Skin of body (tissue), 1 donor: ENCODE measurements at regions not wholly inside any gene's neighbourhood (a gene's known extent, or its start where the extent isn't known, plus 50 kb on each side); places are given as distances from the start of the nearest gene placed in this dataset.

Experiments used
- DNase-seq: peaks from one replicate; lab custom pipeline; 2025; lab: John Stamatoyannopoulos, UW

DNA sequence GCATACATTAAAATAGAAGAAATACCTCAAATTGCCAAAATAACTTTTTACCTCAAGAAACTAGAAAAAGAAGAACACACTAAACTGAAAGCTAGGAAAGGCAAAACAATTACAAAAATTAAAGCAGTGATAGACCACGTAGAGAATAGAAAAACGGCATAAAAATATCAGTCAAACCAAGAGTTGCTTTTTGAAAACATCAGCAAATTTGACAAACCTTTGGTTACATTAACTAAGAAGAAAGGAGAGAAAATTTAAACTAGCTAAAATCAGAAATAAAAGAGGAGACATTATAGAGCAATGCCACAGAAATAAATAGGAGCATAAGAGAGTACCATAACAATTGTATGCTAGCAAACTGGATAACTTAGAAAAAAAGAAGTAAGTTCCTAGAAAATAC is 553.8 kb downstream of the CCER1 start:
- no peak for DNase-seq

DNA sequence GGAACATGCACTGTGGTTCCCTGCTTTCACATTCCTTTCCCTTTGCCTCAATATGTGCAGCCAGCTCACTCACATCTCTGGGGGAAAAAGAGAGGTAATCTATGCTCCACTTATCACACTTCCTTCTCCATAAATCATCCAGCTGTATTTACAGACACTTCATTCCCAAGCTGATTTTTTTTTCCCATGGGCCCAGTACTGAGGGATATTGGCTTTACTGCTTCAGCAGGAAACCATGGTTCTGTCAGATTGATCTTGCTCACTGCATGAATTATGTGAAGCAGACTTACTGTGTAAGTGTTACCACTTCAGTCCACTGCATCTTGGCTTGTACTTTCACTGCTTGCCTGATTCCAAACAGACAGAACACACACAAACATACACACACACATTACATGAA is 555.6 kb downstream of the CCER1 start:
- DNase-seq: no peak

GRCh38 chr12:90398285-90398836 is 556.6 kb downstream of the CCER1 start:
- no peak for DNase-seq

- DNase-seq: no peak
Measured at GRCh38 chr12:90396556-90396955, 558.4 kb downstream of the CCER1 start.

DNA sequence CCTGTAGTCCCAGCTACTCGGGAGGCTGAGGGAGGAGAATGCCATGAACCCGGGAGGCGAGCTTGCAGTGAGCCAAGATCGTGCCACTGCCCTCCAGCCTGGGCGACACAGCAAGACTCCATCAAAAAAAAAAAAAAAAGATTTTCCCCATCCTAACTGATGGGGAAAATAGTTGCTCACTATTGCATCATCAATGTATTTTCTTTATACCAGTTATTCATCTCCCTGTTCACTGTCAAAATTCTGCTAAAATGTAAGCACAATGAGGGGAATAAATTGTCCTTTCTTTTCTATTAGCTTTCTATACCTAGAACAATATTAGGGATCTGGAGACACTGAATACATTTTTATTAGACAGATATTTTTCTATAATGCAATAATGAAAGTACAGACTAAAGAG is 561.3 kb downstream of the CCER1 start:
- DNase-seq: no peak

DNA sequence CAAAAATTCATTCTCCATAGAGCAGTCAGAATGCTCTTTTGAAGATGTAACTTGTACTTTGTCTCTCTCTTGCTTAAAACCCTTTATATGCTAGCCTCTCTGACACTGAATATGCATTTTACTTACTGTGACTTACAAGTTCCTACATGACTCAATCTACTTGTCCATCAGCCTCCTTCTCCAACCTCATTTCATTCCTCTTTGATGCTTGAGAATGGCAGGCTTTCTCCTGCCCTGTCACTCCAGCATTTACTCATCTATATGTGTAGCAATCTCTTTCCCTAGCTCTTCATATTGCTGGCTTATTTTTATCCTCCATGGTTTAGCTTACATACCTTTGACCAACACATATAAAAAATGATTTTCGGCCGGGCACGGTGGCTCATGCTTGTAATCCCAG is 561.9 kb downstream of the CCER1 start:
- no peak for DNase-seq

DNA sequence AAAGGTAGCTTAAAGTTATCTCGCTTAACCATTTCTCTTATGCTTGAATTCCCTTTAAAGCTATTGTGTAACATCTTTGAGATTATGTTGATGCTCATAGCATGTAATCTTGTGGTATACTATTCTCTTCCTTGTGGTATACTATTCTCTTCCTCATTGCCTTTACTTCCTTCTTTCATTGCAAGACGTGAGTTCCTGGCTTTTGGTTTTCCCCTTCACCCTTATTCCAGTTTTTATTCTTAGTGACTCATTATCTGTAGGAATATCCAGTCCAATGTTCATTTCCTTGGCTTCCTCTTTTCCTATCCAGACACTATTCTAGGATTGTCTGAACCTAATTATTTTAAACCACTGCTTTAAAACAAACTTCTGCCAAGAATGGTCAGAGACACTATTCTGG is 564.0 kb downstream of the CCER1 start:
- no peak for DNase-seq

DNA sequence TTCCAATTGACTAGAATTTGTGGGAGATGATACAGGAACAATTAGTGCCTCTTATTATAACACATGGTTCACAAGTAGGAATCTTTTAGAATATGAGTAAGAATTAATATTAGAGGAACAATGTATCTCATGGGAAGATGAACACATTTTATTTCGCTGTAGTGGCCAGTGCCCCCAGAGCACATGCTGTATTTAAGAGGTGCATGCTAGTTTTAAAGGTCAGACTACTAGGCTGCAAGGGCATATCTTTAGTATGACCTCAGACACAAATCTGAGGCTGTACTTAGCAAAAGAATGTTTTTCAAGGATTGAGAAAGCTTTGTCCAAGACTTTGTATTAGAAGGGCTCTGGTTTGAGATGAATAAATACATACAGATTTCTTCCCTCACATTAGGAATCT is 586.9 kb downstream of the CCER1 start:
- no peak for DNase-seq

DNA sequence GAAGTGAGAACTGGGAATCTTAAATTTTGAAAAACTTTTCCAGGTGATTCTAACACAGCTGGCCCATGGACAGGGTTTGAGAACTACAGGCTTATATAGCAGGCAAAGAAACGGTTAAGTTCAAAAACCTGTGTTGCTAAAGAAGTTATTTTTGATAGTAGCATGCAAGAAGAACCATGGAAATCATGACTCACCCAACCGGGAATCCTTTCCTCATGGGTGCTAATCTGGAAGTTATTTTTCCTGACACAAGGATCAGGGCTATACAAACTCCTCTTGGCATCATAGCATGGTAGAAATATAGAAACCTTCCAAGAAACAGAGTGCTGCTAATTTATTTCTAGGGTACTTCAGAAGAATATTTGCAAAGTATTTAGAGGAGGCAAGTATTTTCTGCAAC is 588.7 kb downstream of the CCER1 start:
- DNase-seq: peak; percentile 18

DNA sequence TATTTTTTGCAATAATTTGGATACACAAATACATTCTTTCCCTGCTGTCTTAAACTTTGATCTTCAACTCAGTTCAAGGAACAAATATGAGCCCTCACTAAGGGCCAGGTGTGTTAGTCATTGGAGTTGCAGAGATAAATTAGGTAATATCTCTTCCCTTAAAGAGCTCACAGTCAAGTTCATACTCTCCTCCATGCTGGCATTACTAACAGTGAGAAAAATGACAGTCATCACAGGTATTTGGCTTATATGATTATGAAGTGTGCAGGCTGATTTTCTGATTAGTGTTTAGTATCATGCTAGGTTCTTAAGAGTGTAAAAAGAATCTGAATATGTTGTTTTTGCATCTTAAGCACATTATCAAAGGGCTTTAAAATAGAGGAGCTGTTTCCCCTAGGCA is 594.7 kb downstream of the CCER1 start:
- DNase-seq: no peak

- no peak for DNase-seq
Measured at GRCh38 chr12:90355711-90356355, 599.1 kb downstream of the CCER1 start.

GRCh38 chr12:90343966-90344365 is 611.0 kb downstream of the CCER1 start:
- DNase-seq: no peak

DNA sequence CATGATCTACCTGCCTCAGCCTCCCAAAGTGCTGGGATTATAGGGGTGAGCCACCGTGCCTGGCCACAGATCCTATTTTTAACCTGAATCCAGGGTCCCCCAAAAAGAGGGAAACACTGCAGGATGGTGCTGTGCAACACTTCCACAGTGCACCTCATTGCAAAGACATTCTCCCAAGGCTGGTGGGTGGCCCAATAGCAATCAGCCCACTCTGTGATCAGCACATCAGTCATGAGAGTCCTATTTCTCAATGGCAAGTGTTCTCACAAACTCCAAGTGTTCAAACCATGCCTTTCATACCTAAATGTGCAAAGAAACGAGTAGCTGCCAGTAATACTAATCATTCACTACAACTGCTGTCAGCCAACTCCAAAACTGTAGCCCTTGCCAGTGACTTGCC is 612.9 kb downstream of the CCER1 start:
- no peak for DNase-seq

- no peak for DNase-seq
Measured at GRCh38 chr12:90339837-90340236, 615.1 kb downstream of the CCER1 start.

DNA sequence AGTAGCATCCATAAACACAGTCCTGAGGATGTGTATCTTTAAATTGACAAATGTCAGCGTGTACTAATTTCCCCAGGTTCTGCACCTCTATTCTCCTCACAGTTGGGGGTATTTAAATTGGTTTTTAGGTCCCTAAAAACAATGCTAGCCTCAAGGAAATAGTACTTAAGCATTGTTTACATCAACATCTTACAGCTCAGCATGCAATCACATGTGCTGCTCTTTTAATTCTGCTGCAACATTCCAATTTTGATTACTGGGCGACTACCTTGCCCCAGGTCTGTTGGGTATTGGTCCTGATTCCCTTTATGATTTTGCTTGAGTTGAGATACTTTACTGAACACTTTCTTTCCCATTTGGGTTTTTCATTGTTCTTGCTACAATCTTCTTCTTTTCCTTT is 616.6 kb downstream of the CCER1 start:
- DNase-seq: no peak

GRCh38 chr12:90337018-90337417 is 618.0 kb downstream of the CCER1 start:
- no peak for DNase-seq

DNA sequence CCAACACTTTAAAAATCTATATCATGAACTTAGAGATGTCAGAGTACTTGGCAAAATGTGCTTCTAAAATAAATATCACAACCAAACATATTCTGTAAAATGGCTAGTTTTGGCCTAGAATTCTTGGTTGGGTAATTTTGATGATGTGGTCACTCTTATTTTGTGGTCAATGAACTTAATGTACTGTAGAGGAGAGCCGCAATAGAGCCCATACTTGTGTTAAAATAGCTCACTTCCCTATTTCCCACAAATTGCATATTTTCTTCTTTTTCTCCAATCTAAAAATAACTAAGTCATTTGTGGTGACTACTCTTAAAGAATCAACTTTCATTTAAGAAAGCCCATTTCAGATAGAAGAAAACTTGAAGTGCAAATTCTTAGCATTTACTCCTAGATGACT is 619.4 kb downstream of the CCER1 start:
- DNase-seq: no peak

DNA sequence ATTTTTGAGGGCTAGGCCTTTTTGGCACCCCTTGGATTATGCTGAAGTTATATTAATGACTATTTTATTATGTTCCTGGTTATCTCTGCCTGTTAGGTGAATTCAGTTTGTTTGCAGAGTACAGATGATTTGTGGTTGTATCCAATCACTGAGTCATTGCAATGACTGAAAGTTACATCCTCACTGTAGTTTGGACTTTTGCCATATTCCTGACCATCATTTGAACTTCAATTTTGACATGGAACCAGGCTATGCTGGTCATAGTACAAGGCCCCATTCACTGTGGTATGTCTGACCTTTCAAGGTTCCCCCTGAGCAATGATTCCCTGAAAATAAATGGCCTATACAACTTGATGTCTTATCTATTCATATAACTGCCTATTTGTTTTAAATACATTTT is 621.0 kb downstream of the CCER1 start:
- no peak for DNase-seq

DNA sequence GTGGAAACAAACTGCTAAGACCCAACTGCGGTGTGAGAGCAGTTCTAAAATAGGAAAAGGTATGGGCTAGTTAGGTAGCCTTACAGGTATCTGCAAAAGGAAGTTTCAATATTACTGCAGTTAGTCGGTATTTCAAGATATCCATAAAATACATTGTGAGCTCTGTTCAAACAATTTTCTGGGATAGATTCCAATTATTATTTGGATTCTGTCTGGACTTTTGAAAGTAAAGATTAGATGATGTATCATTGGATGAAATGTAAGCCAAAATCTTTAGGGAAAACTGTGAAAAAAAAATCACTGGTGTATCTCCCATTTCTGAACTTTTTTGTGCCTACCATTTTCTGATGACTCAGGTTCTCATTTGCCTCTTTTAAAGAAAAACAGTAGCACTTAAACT is 621.6 kb downstream of the CCER1 start:
- DNase-seq: no peak

DNA sequence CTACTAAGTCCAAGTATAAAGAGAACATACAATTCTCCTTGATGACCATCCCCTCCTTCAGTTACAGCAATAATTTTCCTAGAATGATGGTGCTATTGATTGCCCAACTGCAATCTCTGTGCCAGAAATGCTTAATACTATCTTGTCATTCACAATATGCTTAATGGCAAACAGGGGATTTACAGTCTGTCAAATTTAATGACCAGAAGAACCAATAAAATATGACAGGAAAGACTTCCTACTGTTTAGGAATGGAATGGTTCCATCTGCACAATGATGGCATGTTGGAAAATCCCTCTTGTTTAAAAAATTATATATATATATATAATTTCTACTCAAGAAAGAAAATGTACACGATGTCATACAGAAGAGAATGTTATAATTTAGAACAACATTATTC is 623.2 kb downstream of the CCER1 start:
- no peak for DNase-seq

DNA sequence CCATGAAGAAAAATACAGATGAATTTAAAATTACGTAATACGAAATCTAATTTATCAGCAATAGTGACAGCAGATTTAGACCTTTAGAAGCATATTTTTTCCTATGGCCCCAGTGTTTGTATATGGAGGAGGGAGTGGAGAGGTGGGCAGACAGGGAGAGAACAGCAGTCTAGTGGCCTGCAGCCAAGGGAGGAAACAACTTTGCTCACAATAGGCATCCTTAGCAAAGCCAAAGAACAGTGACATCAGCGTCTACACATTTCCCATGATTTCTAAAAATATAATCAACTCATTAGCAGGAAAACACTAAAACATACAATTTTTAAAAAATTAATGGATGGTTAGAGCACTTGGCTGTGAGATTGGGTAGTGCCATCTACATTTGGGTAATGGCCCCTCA is 622.6 kb upstream of the ATP2B1 start:
- DNase-seq: no peak

GRCh38 chr12:90327793-90328743 is 619.4 kb upstream of the ATP2B1 start:
- no peak for DNase-seq

DNA sequence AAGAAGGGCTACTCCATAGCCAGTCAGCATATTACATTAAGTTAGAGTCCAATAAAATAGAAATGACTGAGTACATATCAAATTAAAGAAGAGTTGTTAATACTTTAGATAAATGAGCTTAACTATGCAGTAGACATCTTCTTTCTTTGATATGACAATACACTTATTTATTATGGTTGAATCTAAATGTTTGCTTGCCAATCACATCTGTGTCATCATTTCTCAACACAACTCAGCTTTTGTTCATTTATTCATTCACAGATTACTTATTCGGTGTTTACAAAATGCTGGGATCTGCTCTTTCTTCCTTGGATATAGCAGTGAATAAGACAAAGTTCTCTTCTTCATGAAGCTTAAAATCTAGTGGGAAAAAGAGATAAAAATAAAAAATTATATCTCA is 614.6 kb upstream of the ATP2B1 start:
- DNase-seq: no peak
